ENCODE measurements at regions not wholly inside any gene's neighbourhood (a gene's known extent, or its start where the extent isn't known, plus 50 kb on each side); places are given as distances from the start of the nearest gene placed in this dataset.

- no peak overlapping the region for H3K4me3 ChIP-seq (ENCODE audit: low read depth, low read length)
Observed at GRCh38 chr5:50963971-50964745, 297.7 kb downstream of the PARP8 start.

- no peak overlapping the region for H3K4me3 ChIP-seq (ENCODE audit: low read depth, low read length)
Observed at GRCh38 chr5:50964746-50965653, 298.6 kb downstream of the PARP8 start.

- H3K4me3 ChIP-seq (ENCODE audit: low read depth, low read length), result peak overlapping the region; percentile 8
Observed at GRCh38 chr5:50965654-50966375, 299.4 kb downstream of the PARP8 start.

GRCh38 chr5:50967009-50967562 is 300.6 kb downstream of the PARP8 start:
- peak overlapping the region; percentile 0 for H3K4me3 ChIP-seq (ENCODE audit: low read depth, low read length)

- peak overlapping the region; percentile 34 for H3K4me3 ChIP-seq (ENCODE audit: low read depth, low read length)
Observed at GRCh38 chr5:50967563-50968355, 301.3 kb downstream of the PARP8 start.

- no peak overlapping the region for H3K4me3 ChIP-seq (ENCODE audit: low read depth, low read length)
Observed at GRCh38 chr5:50968356-50969149, 302.1 kb downstream of the PARP8 start.

- peak overlapping the region; percentile 54 for H3K4me3 ChIP-seq (ENCODE audit: low read depth, low read length)
Observed at GRCh38 chr5:50969151-50970031, 303.0 kb downstream of the PARP8 start.

- H3K4me3 ChIP-seq (ENCODE audit: low read depth, low read length), result no peak overlapping the region
Observed at GRCh38 chr5:50975840-50976239, 309.4 kb downstream of the PARP8 start.

GRCh38 chr5:50978924-50979323 is 312.5 kb downstream of the PARP8 start:
- H3K4me3 ChIP-seq (ENCODE audit: low read depth, low read length), result no peak overlapping the region

- H3K4me3 ChIP-seq (ENCODE audit: low read depth, low read length), result no peak overlapping the region
Observed at GRCh38 chr5:50984640-50985039, 318.2 kb downstream of the PARP8 start.

- no peak overlapping the region for H3K4me3 ChIP-seq (ENCODE audit: low read depth, low read length)
Observed at GRCh38 chr5:50990296-50990924, 324.0 kb downstream of the PARP8 start.

GRCh38 chr5:50995285-50995942 is 329.0 kb downstream of the PARP8 start:
- H3K4me3 ChIP-seq (ENCODE audit: low read depth, low read length), result no peak overlapping the region

- no peak overlapping the region for H3K4me3 ChIP-seq (ENCODE audit: low read depth, low read length)
Observed at GRCh38 chr5:51001227-51001923, 334.9 kb downstream of the PARP8 start.

- H3K4me3 ChIP-seq (ENCODE audit: low read depth, low read length), result no peak overlapping the region
Observed at GRCh38 chr5:51002368-51002767, 335.9 kb downstream of the PARP8 start.

- H3K4me3 ChIP-seq (ENCODE audit: low read depth, low read length), result no peak overlapping the region
Observed at GRCh38 chr5:51013036-51013435, 346.6 kb downstream of the PARP8 start.

- H3K4me3 ChIP-seq (ENCODE audit: low read depth, low read length), result no peak overlapping the region
Observed at GRCh38 chr5:51018423-51018822, 352.0 kb downstream of the PARP8 start.

- no peak overlapping the region for H3K4me3 ChIP-seq (ENCODE audit: low read depth, low read length)
Observed at GRCh38 chr5:51024263-51024662, 357.8 kb downstream of the PARP8 start.

Data from iPS-11a (cell line).